Fibroblast of lung (primary cell): ENCODE measurements at regions not wholly inside any gene's neighbourhood (a gene's known extent, or its start where the extent isn't known, plus 50 kb on each side); places are given as distances from the start of the nearest gene placed in this dataset.

Experiments used
- DNase-seq, 2 donors: peaks; one replicate each; pipeline versions ENCODE4 v3.0.0 to v3.0.0-alpha.2; 2010; ENCODE audit warnings: low read depth in 2 of 2
- H2AFZ ChIP-seq: 2 replicates; pipeline ENCODE4 v1.5.1; 2012; ENCODE audit warnings: low read length, control low read depth, inconsistent platforms
- H3K27ac ChIP-seq: 2 replicates; pipeline ENCODE4 v1.5.1; 2011; ENCODE audit warnings: low read length, control low read depth; ENCODE audit not compliant: insufficient read depth
- H3K27me3 ChIP-seq: 2 replicates; pipeline ENCODE4 v1.5.1; 2011; ENCODE audit warnings: mild to moderate bottlenecking, low read length; ENCODE audit not compliant: control insufficient read depth, insufficient read depth
- H3K36me3 ChIP-seq: 2 replicates; pipeline ENCODE4 v1.5.1; 2011; ENCODE audit warnings: low read length; ENCODE audit not compliant: control insufficient read depth, insufficient read depth
- H3K4me1 ChIP-seq: 2 replicates; pipeline ENCODE4 v1.5.1; 2011; ENCODE audit warnings: low read length; ENCODE audit not compliant: control insufficient read depth, insufficient read depth; ENCODE audit errors: extremely low read depth
- H3K4me2 ChIP-seq: 2 replicates; pipeline ENCODE4 v1.5.1; 2011; ENCODE audit warnings: low read length, control low read depth; ENCODE audit not compliant: insufficient read depth; ENCODE audit errors: extremely low read depth
- H3K4me3 ChIP-seq, 4 experiments: fragments of 200-600 bp in 1 of 4; sonication (generic) in 1 of 4; replicated peaks in 1 of 4; 2 replicates each; pipeline ENCODE4 v1.5.1; 2011 to 2016; ENCODE audit warnings: low read length in 4 of 4, low read depth in 3 of 4, mild to moderate bottlenecking in 3 of 4, control low read depth in 2 of 4, inconsistent platforms in 1 of 4, mixed read lengths in 1 of 4; ENCODE audit not compliant: insufficient read depth in 1 of 4; ENCODE audit errors: control extremely low read depth in 1 of 4
- H3K79me2 ChIP-seq: 2 replicates; pipeline ENCODE4 v1.5.1; 2012; ENCODE audit warnings: mild to moderate bottlenecking, low read length, inconsistent platforms; ENCODE audit not compliant: control insufficient read depth, insufficient read depth
- H3K9ac ChIP-seq: 2 replicates; pipeline ENCODE4 v1.5.1; 2011; ENCODE audit warnings: mild to moderate bottlenecking, low read length, control low read depth; ENCODE audit not compliant: insufficient read depth
- H3K9me3 ChIP-seq: 2 replicates; pipeline ENCODE4 v1.5.1; 2012; ENCODE audit warnings: low read depth, low read length; ENCODE audit not compliant: control insufficient read depth, insufficient read depth
- H4K20me1 ChIP-seq: 2 replicates; pipeline ENCODE4 v1.5.1; 2011; ENCODE audit warnings: low read length; ENCODE audit not compliant: control insufficient read depth, insufficient read depth; ENCODE audit errors: extremely low read depth
- EZH2 ChIP-seq: IDR thresholded peaks from 2 replicates; pipeline ENCODE4 v1.5.1; 2012; ENCODE audit warnings: low read length, control low read depth, mild to moderate bottlenecking; ENCODE audit errors: missing control alignments
- TF ChIP-seq, protein P1 (sequence below), 2 donors: IDR thresholded peaks in 1 of 2; conservative IDR thresholded peaks in 1 of 2; 1 replicate in 1 of 2; 2 replicates in 1 of 2; pipeline ENCODE4 v1.5.1; 2011 to 2012; ENCODE audit warnings: low read length in 2 of 2, control low read depth in 1 of 2, inconsistent platforms in 1 of 2, low read depth in 1 of 2, mild to moderate bottlenecking in 1 of 2

DNA sequence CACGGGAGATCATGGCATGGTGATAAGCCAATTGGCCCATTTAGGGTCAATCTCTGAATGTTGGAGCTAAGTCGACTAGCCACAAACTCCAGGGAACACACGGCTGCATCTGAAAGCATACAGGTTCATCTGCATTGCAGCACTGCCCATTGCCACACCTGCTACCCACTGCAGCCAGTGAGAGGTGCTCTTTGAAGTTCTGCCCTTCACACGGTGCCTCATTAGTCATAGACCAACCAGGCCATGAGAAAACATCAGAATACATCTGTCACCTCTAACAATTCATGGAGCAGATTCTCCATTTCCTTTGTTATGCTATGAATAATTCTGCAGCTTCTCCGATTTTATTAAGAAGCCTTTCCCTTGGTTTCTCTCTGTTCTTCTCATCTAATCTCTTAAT, 65.7 kb upstream of the FAM204A start:
- no peak for TF ChIP-seq EZH2
- TF ChIP-seq, protein P1, sequence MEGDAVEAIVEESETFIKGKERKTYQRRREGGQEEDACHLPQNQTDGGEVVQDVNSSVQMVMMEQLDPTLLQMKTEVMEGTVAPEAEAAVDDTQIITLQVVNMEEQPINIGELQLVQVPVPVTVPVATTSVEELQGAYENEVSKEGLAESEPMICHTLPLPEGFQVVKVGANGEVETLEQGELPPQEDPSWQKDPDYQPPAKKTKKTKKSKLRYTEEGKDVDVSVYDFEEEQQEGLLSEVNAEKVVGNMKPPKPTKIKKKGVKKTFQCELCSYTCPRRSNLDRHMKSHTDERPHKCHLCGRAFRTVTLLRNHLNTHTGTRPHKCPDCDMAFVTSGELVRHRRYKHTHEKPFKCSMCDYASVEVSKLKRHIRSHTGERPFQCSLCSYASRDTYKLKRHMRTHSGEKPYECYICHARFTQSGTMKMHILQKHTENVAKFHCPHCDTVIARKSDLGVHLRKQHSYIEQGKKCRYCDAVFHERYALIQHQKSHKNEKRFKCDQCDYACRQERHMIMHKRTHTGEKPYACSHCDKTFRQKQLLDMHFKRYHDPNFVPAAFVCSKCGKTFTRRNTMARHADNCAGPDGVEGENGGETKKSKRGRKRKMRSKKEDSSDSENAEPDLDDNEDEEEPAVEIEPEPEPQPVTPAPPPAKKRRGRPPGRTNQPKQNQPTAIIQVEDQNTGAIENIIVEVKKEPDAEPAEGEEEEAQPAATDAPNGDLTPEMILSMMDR (conservative IDR thresholded peaks at IDR 0.05 in 1 of 2, IDR thresholded peaks at IDR 0.05 in 1 of 2; ENCODE audit: low read depth in 1 of 2, low read length in 2 of 2): no peak
- Histone ChIP-seq H3K36me3 (no peaks in the 10 kb centered on the region), H3K4me3 (no peak overlapping the region), H3K27ac (no peak overlapping the region), H3K9me3 (no peaks in the 10 kb centered on the region), H3K9ac (no peak overlapping the region), H2AFZ (no peak overlapping the region), H3K4me1 (no peaks in the 10 kb centered on the region), H3K79me2 (no peaks in the 10 kb centered on the region), H3K4me2 (no peak overlapping the region), H4K20me1 (no peaks in the 10 kb centered on the region), H3K27me3 (no peaks in the 10 kb centered on the region)
- no peak for DNase-seq

DNA sequence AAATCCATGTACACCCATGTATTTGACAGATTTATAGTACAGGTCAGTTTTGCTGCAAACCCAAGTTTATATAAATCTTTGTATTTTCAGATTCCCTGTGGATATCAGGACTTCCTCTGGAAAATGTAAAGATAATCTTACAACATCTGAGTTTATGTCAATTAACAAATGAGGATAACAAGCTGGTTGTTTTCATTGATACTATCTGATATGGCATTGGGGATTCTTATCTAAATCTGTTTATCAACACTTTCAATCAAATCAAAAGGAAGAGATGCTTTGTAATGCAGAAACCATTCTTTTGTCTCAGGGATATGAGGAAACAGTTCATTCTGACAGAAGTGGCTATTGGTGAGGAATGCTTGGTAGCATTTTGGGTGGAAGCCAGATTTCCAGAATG, 64.9 kb upstream of the FAM204A start:
- H3K4me3 ChIP-seq: no peak overlapping the region
- no peak overlapping the region for H2AFZ ChIP-seq
- no peaks in the 10 kb centered on the region for H3K79me2 ChIP-seq
- H3K4me1 ChIP-seq: no peaks in the 10 kb centered on the region
- no peaks in the 10 kb centered on the region for H4K20me1 ChIP-seq
- no peak overlapping the region for H3K27ac ChIP-seq
- H3K4me2 ChIP-seq: no peak overlapping the region
- no peaks in the 10 kb centered on the region for H3K36me3 ChIP-seq
- no peak overlapping the region for H3K9ac ChIP-seq
- no peak for DNase-seq
- no peaks in the 10 kb centered on the region for H3K9me3 ChIP-seq
- H3K27me3 ChIP-seq: no peaks in the 10 kb centered on the region
- TF ChIP-seq, protein P1 (conservative IDR thresholded peaks at IDR 0.05 in 1 of 2, IDR thresholded peaks at IDR 0.05 in 1 of 2; ENCODE audit: low read depth in 1 of 2, low read length in 2 of 2): no peak
- no peak for TF ChIP-seq EZH2

DNA sequence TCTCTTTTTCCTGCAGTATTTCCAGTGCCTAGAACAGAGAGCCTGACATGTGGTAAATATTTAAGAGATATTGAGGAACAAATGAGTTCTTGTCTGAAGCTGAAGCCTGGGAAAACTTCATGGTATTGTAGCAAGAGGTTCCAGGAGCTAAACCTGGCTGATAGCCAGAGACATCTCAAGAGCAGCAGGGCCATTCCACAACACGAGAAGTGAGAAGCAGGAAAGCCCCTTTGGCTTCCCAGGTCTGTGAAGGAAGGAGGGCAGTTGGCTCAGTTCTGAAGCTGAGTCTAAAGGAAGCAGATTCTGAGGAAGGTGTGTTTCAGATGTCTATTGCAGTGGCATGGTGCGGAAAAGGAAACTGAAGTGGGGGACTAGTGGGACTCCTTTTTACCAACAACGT, 63.8 kb upstream of the FAM204A start:
- Histone ChIP-seq H3K79me2 (no peaks in the 10 kb centered on the region), H3K9me3 (no peaks in the 10 kb centered on the region), H3K4me2 (no peak overlapping the region), H3K36me3 (no peaks in the 10 kb centered on the region), H3K27ac (no peak overlapping the region), H4K20me1 (no peaks in the 10 kb centered on the region), H2AFZ (no peak overlapping the region), H3K4me3 (no peak overlapping the region), H3K27me3 (no peaks in the 10 kb centered on the region), H3K9ac (no peak overlapping the region), H3K4me1 (no peaks in the 10 kb centered on the region)
- TF ChIP-seq, protein P1 (conservative IDR thresholded peaks at IDR 0.05 in 1 of 2, IDR thresholded peaks at IDR 0.05 in 1 of 2; ENCODE audit: low read depth in 1 of 2, low read length in 2 of 2): no peak
- no peak for TF ChIP-seq EZH2
- DNase-seq: no peak
